Ishikawa (cell line): ENCODE measurements at regions not wholly inside any gene's neighbourhood (a gene's known extent, or its start where the extent isn't known, plus 50 kb on each side); places are given as distances from the start of the nearest gene placed in this dataset.

Experiments
- CEBPB ChIP-seq: IDR thresholded peaks from 2 replicates; pipeline ENCODE4 v1.6.1; 2012
- CREB1 ChIP-seq: IDR thresholded peaks from 2 replicates; pipeline ENCODE4 v1.6.1; 2012; ENCODE audit warnings: low read depth
- EP300 ChIP-seq: IDR thresholded peaks from 2 replicates; pipeline ENCODE4 v1.6.1; 2012; ENCODE audit warnings: borderline replicate concordance
- FOXM1 ChIP-seq: IDR thresholded peaks from 2 replicates; pipeline ENCODE4 v1.6.1; 2012; ENCODE audit warnings: low read depth, borderline replicate concordance
- NFIC ChIP-seq: IDR thresholded peaks from 2 replicates; pipeline ENCODE4 v1.6.1; 2012
- RAD21 ChIP-seq: IDR thresholded peaks from 2 replicates; pipeline ENCODE4 v1.6.1; 2012; ENCODE audit warnings: low read depth
- TAF1 ChIP-seq: IDR thresholded peaks from 2 replicates; pipeline ENCODE4 v1.6.1; 2012; ENCODE audit warnings: low read depth, mild to moderate bottlenecking
- TCF12 ChIP-seq: IDR thresholded peaks from 2 replicates; pipeline ENCODE4 v1.6.1; 2012; ENCODE audit warnings: low read depth
- TEAD4 ChIP-seq: IDR thresholded peaks from 2 replicates; pipeline ENCODE4 v1.6.1; 2012
- YY1 ChIP-seq: IDR thresholded peaks from 2 replicates; pipeline ENCODE4 v1.6.1; 2012; ENCODE audit warnings: low read depth
- ZBTB7A ChIP-seq: IDR thresholded peaks from 2 replicates; pipeline ENCODE4 v1.6.1; 2012; ENCODE audit warnings: low read depth
- TF ChIP-seq, protein P1 (sequence below): IDR thresholded peaks from 2 replicates; pipeline ENCODE4 v1.6.1; 2012
- TF ChIP-seq, protein P2 (sequence below): IDR thresholded peaks from 2 replicates; pipeline ENCODE4 v1.6.1; 2012; ENCODE audit warnings: low read depth, mild to moderate bottlenecking

DNA sequence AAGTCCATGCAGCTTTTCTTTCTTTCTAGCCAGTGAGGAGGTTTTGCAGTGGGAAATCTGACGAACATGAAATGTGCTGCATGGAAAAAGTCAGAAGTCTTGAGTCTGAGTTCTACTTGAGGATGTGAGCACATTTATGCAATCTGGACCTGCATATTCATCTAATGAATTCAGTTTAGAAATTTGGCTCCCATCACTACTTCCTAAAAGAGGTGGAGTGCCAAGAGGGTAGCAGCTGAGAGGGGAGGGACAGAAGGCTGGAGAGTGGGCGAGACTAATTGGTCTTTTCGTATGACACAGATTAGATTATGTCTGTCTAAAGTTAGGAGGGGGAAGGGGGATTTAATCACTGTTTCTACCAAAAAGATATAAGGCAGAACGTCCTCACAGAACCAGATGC is 535.9 kb downstream of the IQCM start:
- TF ChIP-seq, protein P1, sequence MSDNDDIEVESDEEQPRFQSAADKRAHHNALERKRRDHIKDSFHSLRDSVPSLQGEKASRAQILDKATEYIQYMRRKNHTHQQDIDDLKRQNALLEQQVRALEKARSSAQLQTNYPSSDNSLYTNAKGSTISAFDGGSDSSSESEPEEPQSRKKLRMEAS, result no peak
- TF ChIP-seq CEBPB, result no peak
- no peak for TF ChIP-seq ZBTB7A
- no peak for TF ChIP-seq EP300
- TF ChIP-seq CREB1, result no peak
- TF ChIP-seq TCF12, result no peak
- TF ChIP-seq, protein P2, sequence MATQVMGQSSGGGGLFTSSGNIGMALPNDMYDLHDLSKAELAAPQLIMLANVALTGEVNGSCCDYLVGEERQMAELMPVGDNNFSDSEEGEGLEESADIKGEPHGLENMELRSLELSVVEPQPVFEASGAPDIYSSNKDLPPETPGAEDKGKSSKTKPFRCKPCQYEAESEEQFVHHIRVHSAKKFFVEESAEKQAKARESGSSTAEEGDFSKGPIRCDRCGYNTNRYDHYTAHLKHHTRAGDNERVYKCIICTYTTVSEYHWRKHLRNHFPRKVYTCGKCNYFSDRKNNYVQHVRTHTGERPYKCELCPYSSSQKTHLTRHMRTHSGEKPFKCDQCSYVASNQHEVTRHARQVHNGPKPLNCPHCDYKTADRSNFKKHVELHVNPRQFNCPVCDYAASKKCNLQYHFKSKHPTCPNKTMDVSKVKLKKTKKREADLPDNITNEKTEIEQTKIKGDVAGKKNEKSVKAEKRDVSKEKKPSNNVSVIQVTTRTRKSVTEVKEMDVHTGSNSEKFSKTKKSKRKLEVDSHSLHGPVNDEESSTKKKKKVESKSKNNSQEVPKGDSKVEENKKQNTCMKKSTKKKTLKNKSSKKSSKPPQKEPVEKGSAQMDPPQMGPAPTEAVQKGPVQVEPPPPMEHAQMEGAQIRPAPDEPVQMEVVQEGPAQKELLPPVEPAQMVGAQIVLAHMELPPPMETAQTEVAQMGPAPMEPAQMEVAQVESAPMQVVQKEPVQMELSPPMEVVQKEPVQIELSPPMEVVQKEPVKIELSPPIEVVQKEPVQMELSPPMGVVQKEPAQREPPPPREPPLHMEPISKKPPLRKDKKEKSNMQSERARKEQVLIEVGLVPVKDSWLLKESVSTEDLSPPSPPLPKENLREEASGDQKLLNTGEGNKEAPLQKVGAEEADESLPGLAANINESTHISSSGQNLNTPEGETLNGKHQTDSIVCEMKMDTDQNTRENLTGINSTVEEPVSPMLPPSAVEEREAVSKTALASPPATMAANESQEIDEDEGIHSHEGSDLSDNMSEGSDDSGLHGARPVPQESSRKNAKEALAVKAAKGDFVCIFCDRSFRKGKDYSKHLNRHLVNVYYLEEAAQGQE, result no peak
- no peak for TF ChIP-seq RAD21
- no peak for TF ChIP-seq TAF1
- TF ChIP-seq YY1, result no peak
- no peak for TF ChIP-seq NFIC
- TF ChIP-seq FOXM1, result no peak
- no peak for TF ChIP-seq TEAD4
